HG02938 (cell line): ENCODE measurements at regions not wholly inside any gene's neighbourhood (a gene's known extent, or its start where the extent isn't known, plus 50 kb on each side); places are given as distances from the start of the nearest gene placed in this dataset.
"Not testable (repeated sequence)": the region's sequence is repeated elsewhere in the genome, so short reads cannot be mapped to it uniquely, and the experiment has no call there.

Experiments
- ATAC-seq: cut with Tn5 transposase; IDR thresholded peaks from one replicate; pipeline ENCODE4 v1.9.1; 2021; ENCODE audit warnings: mild to moderate bottlenecking, moderate library complexity; ENCODE audit not compliant: unreplicated experiment

GRCh38 chr4:85102606-85103005 lies 136.1 kb upstream of the WDFY3 start:
- no peak for ATAC-seq

GRCh38 chr4:85106166-85106565 lies 139.7 kb upstream of the WDFY3 start:
- ATAC-seq = no peak

GRCh38 chr4:85106805-85107336 lies 140.4 kb upstream of the WDFY3 start:
- ATAC-seq = no peak

GRCh38 chr4:85107553-85107952 lies 141.1 kb upstream of the WDFY3 start:
- no peak for ATAC-seq

- ATAC-seq = no peak
Measured at GRCh38 chr4:85113706-85114105, 147.2 kb upstream of the WDFY3 start.

- ATAC-seq = no peak
Measured at GRCh38 chr4:85114526-85114925, 148.0 kb upstream of the WDFY3 start.

- ATAC-seq = no peak
Measured at GRCh38 chr4:85116008-85116407, 149.5 kb upstream of the WDFY3 start.

- ATAC-seq = no peak
Measured at GRCh38 chr4:85125688-85126087, 159.2 kb upstream of the WDFY3 start.

- no peak for ATAC-seq
Measured at GRCh38 chr4:85126991-85127591, 160.6 kb upstream of the WDFY3 start.

GRCh38 chr4:85127653-85128052 lies 161.2 kb upstream of the WDFY3 start:
- ATAC-seq = peak; percentile 88

GRCh38 chr4:85128246-85129204 lies 162.0 kb upstream of the WDFY3 start:
- no peak for ATAC-seq

GRCh38 chr4:85129354-85130125 lies 163.1 kb upstream of the WDFY3 start:
- ATAC-seq = not testable (repeated sequence)

- no peak for ATAC-seq
Measured at GRCh38 chr4:85132117-85132516, 165.6 kb upstream of the WDFY3 start.

- no peak for ATAC-seq
Measured at GRCh38 chr4:85132570-85132969, 166.1 kb upstream of the WDFY3 start.

- not testable (repeated sequence) for ATAC-seq
Measured at GRCh38 chr4:85139749-85140148, 173.3 kb upstream of the WDFY3 start.

- ATAC-seq = no peak
Measured at GRCh38 chr4:85142451-85142850, 176.0 kb upstream of the WDFY3 start.

- peak; percentile 95 for ATAC-seq
Measured at GRCh38 chr4:85147481-85148076, 181.1 kb upstream of the WDFY3 start.

- no peak for ATAC-seq
Measured at GRCh38 chr4:85149676-85150075, 183.2 kb upstream of the WDFY3 start.

- ATAC-seq = no peak
Measured at GRCh38 chr4:85151371-85151770, 184.9 kb upstream of the WDFY3 start.

- no peak for ATAC-seq
Measured at GRCh38 chr4:85151786-85152185, 185.3 kb upstream of the WDFY3 start.

- no peak for ATAC-seq
Measured at GRCh38 chr4:85152480-85152879, 186.0 kb upstream of the WDFY3 start.
